ENCODE measurements at regions not wholly inside any gene's neighbourhood (a gene's known extent, or its start where the extent isn't known, plus 50 kb on each side); places are given as distances from the start of the nearest gene placed in this dataset.

DNA sequence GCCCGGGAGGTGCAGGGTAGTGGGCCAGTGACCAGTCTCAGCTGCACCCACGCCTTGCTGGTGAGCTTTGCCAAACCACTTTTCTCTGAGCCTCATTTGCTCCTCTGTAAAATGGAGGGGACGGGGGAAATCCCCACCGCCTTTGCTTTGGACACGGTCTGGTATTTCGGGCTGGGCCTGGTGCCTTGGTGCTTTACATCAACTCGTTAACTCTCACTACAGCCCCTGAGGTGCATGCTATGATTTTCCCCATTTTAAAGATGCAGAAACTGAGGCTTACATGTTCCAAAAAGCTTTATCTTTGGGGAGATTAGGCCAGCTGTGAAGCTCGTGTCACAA lies 116.1 kb upstream of the RUNX3 start:
- TF ChIP-seq EZH2 (optimal IDR thresholded peaks at IDR 0.05; ENCODE audit: low read depth, low read length): no peak
- TF ChIP-seq, protein P1, sequence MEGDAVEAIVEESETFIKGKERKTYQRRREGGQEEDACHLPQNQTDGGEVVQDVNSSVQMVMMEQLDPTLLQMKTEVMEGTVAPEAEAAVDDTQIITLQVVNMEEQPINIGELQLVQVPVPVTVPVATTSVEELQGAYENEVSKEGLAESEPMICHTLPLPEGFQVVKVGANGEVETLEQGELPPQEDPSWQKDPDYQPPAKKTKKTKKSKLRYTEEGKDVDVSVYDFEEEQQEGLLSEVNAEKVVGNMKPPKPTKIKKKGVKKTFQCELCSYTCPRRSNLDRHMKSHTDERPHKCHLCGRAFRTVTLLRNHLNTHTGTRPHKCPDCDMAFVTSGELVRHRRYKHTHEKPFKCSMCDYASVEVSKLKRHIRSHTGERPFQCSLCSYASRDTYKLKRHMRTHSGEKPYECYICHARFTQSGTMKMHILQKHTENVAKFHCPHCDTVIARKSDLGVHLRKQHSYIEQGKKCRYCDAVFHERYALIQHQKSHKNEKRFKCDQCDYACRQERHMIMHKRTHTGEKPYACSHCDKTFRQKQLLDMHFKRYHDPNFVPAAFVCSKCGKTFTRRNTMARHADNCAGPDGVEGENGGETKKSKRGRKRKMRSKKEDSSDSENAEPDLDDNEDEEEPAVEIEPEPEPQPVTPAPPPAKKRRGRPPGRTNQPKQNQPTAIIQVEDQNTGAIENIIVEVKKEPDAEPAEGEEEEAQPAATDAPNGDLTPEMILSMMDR (IDR thresholded peaks at IDR 0.05; ENCODE audit: low read length): no peak
- TF ChIP-seq EZH2phosphoT487 (IDR thresholded peaks at IDR 0.05; ENCODE audit: low read length): no peak

Measured in MM.1S (cell line).